NCI-H82 (cell line): ENCODE measurements at regions not wholly inside any gene's neighbourhood (a gene's known extent, or its start where the extent isn't known, plus 50 kb on each side); places are given as distances from the start of the nearest gene placed in this dataset.
A peak's percentile ranks its signal among the peaks of the same experiment; 100 is the strongest.

Source experiments
- DNase-seq: peaks from one replicate; lab custom pipeline; 2025; lab: John Stamatoyannopoulos, UW

DNA sequence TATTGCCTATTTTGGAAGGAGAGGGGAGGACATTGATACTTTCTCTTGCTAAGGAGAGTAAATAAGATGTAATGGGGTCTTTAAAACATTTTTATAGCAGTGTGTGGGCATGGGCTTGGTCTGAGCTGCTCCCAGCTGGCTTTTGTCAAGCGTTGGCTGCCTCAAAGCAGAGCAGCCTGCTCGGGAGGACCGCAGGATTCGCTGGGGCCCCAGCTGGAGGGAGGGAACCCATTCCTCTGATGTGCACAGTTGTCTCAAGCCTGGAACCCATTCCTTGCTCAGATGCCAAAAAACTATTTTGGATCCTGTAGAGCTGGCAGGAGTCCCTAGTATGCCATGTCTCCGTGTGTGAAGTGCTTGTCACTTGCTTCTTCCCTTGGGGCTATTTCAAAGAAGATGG is 59.4 kb upstream of the RMDN2 start:
- no peak for DNase-seq

DNA sequence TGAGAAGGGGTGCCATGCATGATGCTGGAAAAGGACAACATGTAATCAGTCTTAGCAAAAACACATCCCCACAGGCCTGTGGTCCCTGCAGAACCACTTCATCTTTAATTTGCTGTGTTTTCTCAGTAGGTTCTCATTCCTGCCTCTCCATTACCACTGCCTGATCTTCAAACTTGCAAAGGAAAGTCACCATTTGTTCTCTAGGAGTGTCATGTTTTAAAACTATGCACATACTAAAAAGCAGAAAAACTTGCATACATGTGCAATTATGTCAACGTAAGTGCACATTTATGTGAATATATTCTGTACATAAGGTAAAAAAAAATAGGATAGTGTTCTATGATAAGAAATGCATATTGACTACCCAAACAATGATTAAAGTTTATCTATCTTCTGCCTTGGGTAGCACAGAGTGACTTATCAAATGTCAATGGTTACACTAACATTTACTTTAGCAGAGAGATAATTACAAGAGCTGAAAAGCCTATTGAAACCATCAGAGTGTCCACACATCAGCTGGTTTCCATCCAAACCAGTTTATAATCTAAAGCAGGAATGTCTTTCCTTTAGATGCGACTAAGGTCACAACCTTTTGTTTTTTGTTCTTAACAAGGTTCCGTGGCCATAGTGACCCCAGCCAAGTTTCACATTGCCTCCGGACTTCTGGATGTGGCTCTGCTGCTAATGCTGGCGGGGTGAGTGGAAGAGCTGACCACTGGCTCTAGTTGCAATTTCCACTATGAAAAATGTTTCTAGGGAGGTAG is 58.7 kb upstream of the RMDN2 start:
- no peak for DNase-seq

DNA sequence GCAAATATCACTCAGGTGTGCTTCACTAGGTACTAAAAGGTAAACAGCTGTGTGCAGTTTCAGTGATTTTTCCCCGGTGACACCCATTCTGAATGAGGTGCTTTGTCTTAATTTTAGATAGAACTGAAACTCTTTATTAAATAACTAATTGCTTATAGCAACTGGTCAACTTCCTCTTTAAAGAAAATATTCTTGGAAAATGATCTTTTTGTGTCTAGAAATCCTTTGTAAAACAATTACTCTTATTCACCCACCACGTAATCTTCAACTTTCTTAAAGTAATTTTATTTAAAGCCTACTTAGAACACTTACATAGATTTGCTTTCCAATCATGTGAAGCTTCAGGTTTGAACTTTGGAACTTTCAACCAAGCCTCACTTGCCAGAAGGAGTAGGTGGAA is 57.9 kb upstream of the RMDN2 start:
- no peak for DNase-seq

DNA sequence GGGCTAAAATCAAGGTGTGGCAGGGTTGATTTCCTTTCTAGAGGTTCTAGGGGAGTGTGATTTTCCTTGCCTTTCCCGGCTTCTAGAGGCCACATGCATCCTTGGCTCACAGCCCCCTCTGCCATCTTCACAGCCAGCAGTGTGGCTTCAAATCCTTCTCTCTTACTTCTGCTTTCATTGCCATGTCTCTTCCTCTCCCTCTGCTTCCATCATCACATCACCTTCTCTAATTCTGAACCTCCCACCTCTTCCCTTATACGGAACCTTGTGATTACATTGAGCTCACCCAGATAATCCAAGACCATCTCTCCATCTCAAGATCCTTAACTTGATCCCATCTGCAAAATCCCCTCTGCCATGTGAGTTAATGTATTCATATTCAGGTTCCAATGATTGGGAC is 56.2 kb upstream of the RMDN2 start:
- no peak for DNase-seq

DNA sequence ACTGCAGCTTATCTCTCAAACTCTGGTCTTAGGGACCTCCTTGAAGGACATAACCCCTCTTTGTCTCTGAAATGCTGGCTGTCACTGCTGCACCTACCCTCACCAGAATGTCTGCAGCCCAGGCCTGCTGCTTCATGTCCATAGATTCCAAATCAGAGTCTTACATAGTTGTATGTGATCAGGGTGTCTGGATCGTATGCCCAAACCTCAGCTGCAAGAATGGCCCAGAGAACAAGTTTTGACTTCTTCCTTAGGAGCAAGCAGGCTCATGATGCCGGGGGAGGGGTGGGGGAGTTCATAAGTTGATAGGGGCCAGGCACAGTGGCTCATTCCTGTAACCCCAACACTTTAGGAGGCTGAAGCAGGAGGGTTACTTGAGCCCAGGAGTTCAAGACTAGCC is 55.8 kb upstream of the RMDN2 start:
- DNase-seq = no peak

DNA sequence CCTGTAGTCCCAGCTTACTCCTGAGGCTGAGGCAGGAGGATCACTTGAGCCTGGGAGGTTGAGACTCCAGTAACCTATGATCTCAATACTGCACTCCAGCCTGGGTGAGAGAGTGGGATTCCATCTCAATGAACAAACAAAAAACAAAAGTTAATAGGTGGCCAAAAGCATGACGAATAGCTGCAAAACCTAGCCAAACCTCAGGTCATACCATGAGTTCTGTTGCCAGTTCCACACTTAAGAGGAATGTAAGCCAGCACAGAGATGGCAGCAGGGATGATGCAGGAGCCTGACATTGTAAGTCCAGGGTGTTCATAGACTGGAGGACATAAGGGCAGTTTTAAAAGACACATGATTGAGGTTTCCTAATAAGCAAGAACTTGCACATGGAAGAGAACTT is 55.3 kb upstream of the RMDN2 start:
- DNase-seq = no peak

DNA sequence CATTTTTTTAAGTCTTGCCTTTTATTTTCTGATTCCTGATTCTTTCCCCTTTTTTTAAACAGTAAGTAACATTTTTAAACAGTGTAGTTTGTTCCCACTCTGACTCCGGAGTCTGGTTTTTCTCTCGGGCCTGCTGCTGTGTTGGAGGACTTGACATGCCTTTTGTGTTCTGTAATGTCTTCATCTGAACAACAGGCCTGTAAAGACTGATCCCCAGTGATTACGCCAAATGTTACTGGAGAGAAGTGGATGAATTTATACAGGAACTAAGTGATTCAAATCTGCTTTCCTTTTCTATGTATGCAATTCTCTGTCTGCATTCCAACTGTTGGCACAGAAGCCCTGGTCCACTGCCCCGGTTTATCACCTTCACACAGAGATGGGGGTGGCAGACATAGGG is 54.3 kb upstream of the RMDN2 start:
- DNase-seq = no peak

DNA sequence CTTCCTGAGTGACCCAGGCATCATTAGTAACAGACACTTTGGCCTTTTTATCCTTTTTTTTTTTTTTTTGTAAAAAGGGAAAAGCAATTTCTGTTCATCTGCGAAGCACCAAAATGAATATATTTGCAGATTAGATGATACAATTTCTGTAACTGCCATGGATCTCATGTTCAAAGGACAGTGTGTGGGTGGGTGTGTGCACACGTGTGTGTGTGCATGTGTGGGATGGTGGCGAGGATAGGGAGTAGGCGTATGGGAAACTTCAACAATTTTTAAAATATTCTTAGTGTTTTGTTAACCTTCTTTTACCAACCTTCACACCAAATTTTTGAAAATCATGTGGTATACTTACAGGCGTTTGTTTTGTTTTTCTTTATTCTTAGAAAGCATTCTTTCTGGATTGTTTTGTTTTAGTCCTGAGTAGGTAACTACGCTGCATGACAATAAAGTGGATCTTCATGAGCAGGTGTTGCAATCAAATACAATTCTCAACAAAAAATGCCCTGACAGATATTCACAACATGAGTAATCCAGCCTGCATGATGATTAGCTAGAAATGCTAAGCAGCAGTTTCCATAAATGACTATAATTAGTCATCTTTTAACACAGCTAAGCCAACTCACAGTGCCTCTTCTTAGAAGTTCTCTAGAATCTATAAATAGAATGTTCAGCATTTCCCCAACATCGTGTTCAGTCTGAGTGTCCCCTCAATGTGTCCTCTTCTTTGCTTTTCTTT is 53.5 kb upstream of the RMDN2 start:
- no peak for DNase-seq

DNA sequence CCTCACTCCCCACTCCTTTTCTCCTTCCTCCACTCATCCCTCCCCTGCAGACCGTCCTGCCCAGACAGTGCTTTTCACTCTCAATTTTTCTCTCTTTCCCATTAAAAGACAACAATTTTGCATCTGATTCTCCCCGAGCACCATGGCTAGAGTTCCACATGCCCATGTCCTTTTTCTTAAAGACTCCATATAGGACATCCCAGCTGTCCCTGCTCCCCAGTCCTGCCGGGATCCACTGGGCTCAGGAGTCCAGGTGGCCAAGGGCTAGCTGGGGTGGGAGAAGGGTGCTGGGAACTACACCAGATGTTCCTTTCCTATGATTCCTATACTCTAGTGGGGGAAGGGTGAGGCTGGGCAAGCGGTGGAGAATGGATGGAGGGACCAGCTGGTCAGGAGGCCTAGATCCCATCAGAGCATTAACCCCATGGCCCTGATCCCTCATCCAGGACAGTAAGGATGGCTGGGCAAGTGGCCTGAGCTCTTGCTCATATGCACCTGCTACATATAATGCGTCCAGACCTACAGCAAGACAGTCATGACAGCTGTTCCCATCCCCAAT is 52.8 kb upstream of the RMDN2 start:
- peak; percentile 84 for DNase-seq

DNA sequence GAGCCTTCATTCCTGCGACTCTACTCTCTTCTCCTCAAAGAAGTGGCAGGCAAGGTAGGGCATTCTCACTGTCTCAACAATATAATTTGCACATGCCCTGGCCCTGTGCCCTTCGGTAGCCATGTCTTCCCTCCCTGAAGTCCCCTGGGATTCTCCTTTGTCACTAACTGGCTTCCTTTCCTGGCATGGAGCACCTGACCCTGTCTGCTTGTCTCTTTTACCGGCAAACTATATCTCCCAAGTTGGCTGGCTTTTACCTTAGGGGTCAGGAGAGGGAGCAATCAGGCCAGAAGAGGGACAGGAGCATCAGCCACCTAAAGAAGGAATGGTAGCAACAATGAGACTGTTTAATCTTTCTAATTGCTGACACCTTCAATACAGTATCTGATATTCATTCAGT is 51.9 kb upstream of the RMDN2 start:
- DNase-seq = peak; percentile 68

DNA sequence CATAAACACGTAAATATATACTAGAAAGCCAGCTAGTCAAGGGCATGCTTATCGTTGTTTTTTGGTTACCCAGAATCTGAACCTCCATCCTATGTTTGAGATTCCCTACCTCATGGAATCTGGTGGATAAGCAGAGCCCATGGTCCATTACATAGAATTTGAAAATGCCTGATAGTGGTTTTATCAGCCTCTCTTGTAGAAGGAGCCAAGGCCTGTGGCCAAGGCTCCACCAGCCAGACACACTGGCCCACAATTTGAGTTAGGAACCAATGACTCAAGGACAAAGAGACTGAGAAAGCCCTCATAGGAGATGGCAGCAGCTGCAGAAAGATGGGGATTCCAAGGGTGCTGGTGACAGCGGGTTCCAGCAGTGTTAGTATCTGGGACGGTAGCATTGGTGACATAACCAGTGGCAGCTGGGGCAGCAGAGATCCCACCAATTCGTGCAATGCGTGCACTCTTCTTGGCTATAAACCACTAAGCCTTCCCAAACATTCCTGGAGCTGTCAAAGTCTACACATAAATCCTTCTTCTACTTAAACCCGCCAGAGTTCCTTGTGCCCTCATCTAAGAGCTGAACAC is 51.2 kb upstream of the RMDN2 start:
- DNase-seq = no peak

DNA sequence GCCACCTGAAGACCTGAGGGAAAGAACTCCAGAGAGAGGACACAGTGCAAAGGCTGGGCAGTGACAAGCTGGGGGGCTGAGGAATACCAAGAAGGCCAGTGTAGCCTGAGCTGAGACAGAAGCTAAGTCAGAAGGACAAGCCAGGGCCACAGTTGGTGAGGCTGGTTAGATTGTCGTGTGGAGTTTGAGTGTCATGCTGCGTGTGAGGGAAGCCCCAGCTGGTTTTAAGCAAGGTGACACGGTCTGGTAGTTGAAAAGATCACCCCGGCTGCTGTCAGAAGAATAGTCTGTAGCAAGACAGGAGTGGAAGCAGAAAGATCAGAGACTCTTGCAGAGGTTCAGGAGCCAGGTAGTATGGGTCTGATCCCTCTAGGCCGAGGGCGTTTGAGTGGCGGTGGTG is 50.6 kb upstream of the RMDN2 start:
- no peak for DNase-seq
